Suprapubic skin (tissue), 4 donors: ENCODE measurements at regions not wholly inside any gene's neighbourhood (a gene's known extent, or its start where the extent isn't known, plus 50 kb on each side); places are given as distances from the start of the nearest gene placed in this dataset.

Source experiments
- DNase-seq, 2 donors: peaks; one replicate each; pipeline ENCODE4 v3.0.0-alpha.2; 2019; ENCODE audit warnings: low spot score in 2 of 2
- H3K27ac ChIP-seq: fragments of 200-600 bp; sonication (generic); one replicate; pipeline ENCODE4 v1.5.1; 2019
- H3K27me3 ChIP-seq: fragments of 200-600 bp; sonication (generic); one replicate; pipeline ENCODE4 v1.5.1; 2019
- H3K36me3 ChIP-seq: fragments of 200-600 bp; sonication (generic); one replicate; pipeline ENCODE4 v1.5.1; 2019
- H3K4me1 ChIP-seq: fragments of 200-600 bp; sonication (generic); one replicate; pipeline ENCODE4 v1.5.1; 2019
- H3K4me3 ChIP-seq: fragments of 200-600 bp; sonication (generic); one replicate; pipeline ENCODE4 v1.5.1; 2019; ENCODE audit warnings: mild to moderate bottlenecking
- H3K9me3 ChIP-seq: fragments of 200-600 bp; sonication (generic); one replicate; pipeline ENCODE4 v1.5.1; 2019
- CTCF ChIP-seq, 2 donors: fragments of 200-600 bp in 1 of 2; fragments of 450-650 bp in 1 of 2; sonication (generic) in 1 of 2; IDR thresholded peaks; one replicate each; pipeline ENCODE4 v1.5.1; 2016 to 2019; ENCODE audit warnings: antibody characterized with exemption in 2 of 2, mild to moderate bottlenecking in 1 of 2, moderate library complexity in 1 of 2
- EP300 ChIP-seq: sonication (generic); formaldehyde crosslinking; IDR thresholded peaks from one replicate; pipeline ENCODE4 v1.6.1; 2017; ENCODE audit warnings: antibody characterized with exemption
- POLR2A ChIP-seq, 2 donors: fragments of 450-650 bp; IDR thresholded peaks; one replicate each; pipeline ENCODE4 v1.6.1; 2017; ENCODE audit warnings: antibody characterized with exemption in 2 of 2, mild to moderate bottlenecking in 2 of 2, moderate library complexity in 2 of 2
- POLR2AphosphoS5 ChIP-seq, 3 donors: sonication (generic); formaldehyde crosslinking; IDR thresholded peaks; one replicate each; pipeline ENCODE4 v1.6.1; 2017; ENCODE audit warnings: antibody characterized with exemption in 3 of 3
- WGBS: methylation state at CpG from one replicate; pipeline ENCODE4 v1.1.5; 2018; 5-methylcytosine and 5-hydroxymethylcytosine counted together

- Histone ChIP-seq H3K4me3 (no peak overlapping the region), H3K9me3 (no peaks in the 10 kb centered on the region), H3K27ac (no peak overlapping the region), H3K36me3 (no peaks in the 10 kb centered on the region), H3K4me1 (no peaks in the 10 kb centered on the region), H3K27me3 (no peaks in the 10 kb centered on the region)
- no peak for DNase-seq
- WGBS, result 67% methylated on average over 2 of the region's 2 CpGs
- TF ChIP-seq EP300, result no peak
- TF ChIP-seq CTCF (IDR thresholded peaks at IDR 0.05), result no peak
- TF ChIP-seq POLR2A (IDR thresholded peaks at IDR 0.05), result no peak
- TF ChIP-seq POLR2AphosphoS5 (IDR thresholded peaks at IDR 0.05), result no peak
Measured at GRCh38 chr9:79184831-79185230, 386.9 kb upstream of the TLE4 start.

DNA sequence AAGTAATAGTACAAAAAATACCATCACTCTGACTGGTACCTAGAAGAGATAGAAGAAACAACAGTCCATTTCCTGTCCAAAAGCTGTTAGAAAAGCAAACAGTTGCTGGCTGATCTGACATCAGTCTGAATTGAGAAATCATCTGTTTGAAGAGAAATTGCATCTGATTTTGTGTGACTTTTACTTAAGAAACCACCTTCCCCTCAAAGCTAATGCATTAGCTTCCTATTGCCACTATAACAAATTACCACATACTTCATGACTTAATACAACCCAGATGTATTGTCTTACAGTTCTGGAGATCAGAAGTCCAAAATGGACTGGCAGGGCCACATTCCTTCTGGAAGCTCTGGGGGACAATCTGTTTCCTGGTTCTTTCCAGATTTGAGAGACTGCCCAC, 385.9 kb upstream of the TLE4 start:
- DNase-seq, result peak in 1 of 2 donors; percentile 63
- Histone ChIP-seq H3K27me3 (no peaks in the 10 kb centered on the region), H3K36me3 (no peaks in the 10 kb centered on the region)

GRCh38 chr9:79189511-79189924, 382.2 kb upstream of the TLE4 start:
- TF ChIP-seq POLR2AphosphoS5 (IDR thresholded peaks at IDR 0.05) (no peak), POLR2A (IDR thresholded peaks at IDR 0.05) (no peak), EP300 (no peak), CTCF (IDR thresholded peaks at IDR 0.05) (no peak)
- no peaks in the 10 kb centered on the region for H3K27me3 ChIP-seq
- H3K27ac ChIP-seq, result no peak overlapping the region
- no peak for DNase-seq
- H3K36me3 ChIP-seq, result no peaks in the 10 kb centered on the region
- H3K4me1 ChIP-seq, result no peaks in the 10 kb centered on the region
- no peak overlapping the region for H3K4me3 ChIP-seq
- 35% methylated on average over 3 of the region's 3 CpGs for WGBS
- H3K9me3 ChIP-seq, result no peaks in the 10 kb centered on the region

More for the DNA sequence above, 385.9 kb upstream of the TLE4 start:
- TF ChIP-seq POLR2AphosphoS5 (IDR thresholded peaks at IDR 0.05) (no peak), CTCF (IDR thresholded peaks at IDR 0.05) (no peak), POLR2A (IDR thresholded peaks at IDR 0.05) (no peak), EP300 (no peak)
- Histone ChIP-seq H3K9me3 (no peaks in the 10 kb centered on the region), H3K27ac (no peak overlapping the region), H3K4me3 (no peak overlapping the region), H3K4me1 (no peaks in the 10 kb centered on the region)

- TF ChIP-seq EP300, result no peak
- no peak for TF ChIP-seq POLR2AphosphoS5 (IDR thresholded peaks at IDR 0.05)
- TF ChIP-seq CTCF (IDR thresholded peaks at IDR 0.05), result no peak
- no peak for TF ChIP-seq POLR2A (IDR thresholded peaks at IDR 0.05)
- no peak overlapping the region for H3K27ac ChIP-seq
- H3K4me3 ChIP-seq, result no peak overlapping the region
- no peak for DNase-seq
- H3K27me3 ChIP-seq, result no peaks in the 10 kb centered on the region
- no peaks in the 10 kb centered on the region for H3K4me1 ChIP-seq
- no peaks in the 10 kb centered on the region for H3K9me3 ChIP-seq
- WGBS, result 91% methylated on average over 3 of the region's 3 CpGs
- no peaks in the 10 kb centered on the region for H3K36me3 ChIP-seq
Measured at GRCh38 chr9:79193001-79193400, 378.8 kb upstream of the TLE4 start.

GRCh38 chr9:79193501-79194223, 378.1 kb upstream of the TLE4 start:
- Histone ChIP-seq H3K27ac (no peak overlapping the region), H3K36me3 (no peaks in the 10 kb centered on the region), H3K9me3 (no peaks in the 10 kb centered on the region), H3K4me3 (no peak overlapping the region), H3K27me3 (no peaks in the 10 kb centered on the region), H3K4me1 (no peaks in the 10 kb centered on the region)
- WGBS, result 92% methylated on average over 36 of the region's 36 CpGs
- no peak for DNase-seq
- TF ChIP-seq POLR2A (IDR thresholded peaks at IDR 0.05) (no peak), EP300 (no peak), POLR2AphosphoS5 (IDR thresholded peaks at IDR 0.05) (no peak), CTCF (IDR thresholded peaks at IDR 0.05) (no peak)
